LNCaP clone FGC (cell line): ENCODE measurements at regions not wholly inside any gene's neighbourhood (a gene's known extent, or its start where the extent isn't known, plus 50 kb on each side); places are given as distances from the start of the nearest gene placed in this dataset.
"Not testable (repeated sequence)": the region's sequence is repeated elsewhere in the genome, so short reads cannot be mapped to it uniquely, and the experiment has no call there.

ENCODE experiments used
- DNase-seq: peaks from one replicate; pipeline ENCODE4 v3.0.0-alpha.2; 2011; ENCODE audit warnings: low read depth
- H3K4me3 ChIP-seq: 2 replicates; pipeline ENCODE4 v1.5.1; 2011; ENCODE audit warnings: mild to moderate bottlenecking, low read depth, low read length, control low read depth
- CTCF ChIP-seq: IDR thresholded peaks from 2 replicates; pipeline ENCODE4 v1.5.1; 2012; ENCODE audit warnings: mild to moderate bottlenecking; ENCODE audit not compliant: control insufficient read depth, insufficient read depth; ENCODE audit errors: extremely low read depth

GRCh38 chr4:163681208-163681821, 186.8 kb downstream of the TMA16 start:
- peak; percentile 70 for TF ChIP-seq CTCF
- peak; percentile 7 for DNase-seq

GRCh38 chr4:163688856-163689255, 194.4 kb downstream of the TMA16 start:
- no peak for DNase-seq
- TF ChIP-seq CTCF: no peak
- no peak overlapping the region for H3K4me3 ChIP-seq

More at GRCh38 chr4:163681208-163681821, 186.8 kb downstream of the TMA16 start:
- no peak overlapping the region for H3K4me3 ChIP-seq

- no peak for TF ChIP-seq CTCF
- H3K4me3 ChIP-seq: no peak overlapping the region
- DNase-seq: no peak
Observed at GRCh38 chr4:163693211-163693610, 198.7 kb downstream of the TMA16 start.

GRCh38 chr4:163693776-163694175, 199.3 kb downstream of the TMA16 start:
- DNase-seq: no peak
- no peak for TF ChIP-seq CTCF
- H3K4me3 ChIP-seq: no peak overlapping the region

- DNase-seq: no peak
- no peak overlapping the region for H3K4me3 ChIP-seq
- TF ChIP-seq CTCF: no peak
Observed at GRCh38 chr4:163694385-163694784, 199.9 kb downstream of the TMA16 start.

GRCh38 chr4:163697121-163697520, 202.6 kb downstream of the TMA16 start:
- H3K4me3 ChIP-seq: no peak overlapping the region
- DNase-seq: no peak
- TF ChIP-seq CTCF: no peak

- DNase-seq, H3K4me3 ChIP-seq: not testable (repeated sequence)
Observed at GRCh38 chr4:163700383-163700782, 205.9 kb downstream of the TMA16 start.
